ENCODE measurements at regions not wholly inside any gene's neighbourhood (a gene's known extent, or its start where the extent isn't known, plus 50 kb on each side); places are given as distances from the start of the nearest gene placed in this dataset.

DNA sequence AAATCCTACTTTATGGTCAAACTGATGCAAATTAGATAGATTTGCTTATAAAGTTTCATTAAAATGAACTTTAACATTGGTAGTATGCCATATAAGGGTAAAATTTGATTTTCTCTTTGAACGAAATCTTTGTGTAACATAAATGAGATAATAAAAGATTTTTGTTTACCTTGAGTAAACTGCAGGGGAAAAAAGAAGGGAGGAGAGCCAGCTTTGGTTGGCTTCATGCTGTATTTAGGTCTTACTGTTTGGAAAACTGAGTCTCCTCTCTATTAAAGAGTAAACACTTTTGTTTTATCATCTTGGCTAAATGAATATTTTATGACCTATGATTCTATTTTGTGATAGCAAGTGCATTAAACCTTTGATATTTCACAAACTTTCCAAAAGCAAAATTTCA, 267.6 kb downstream of the IPO8 start:
- DNase-seq: no peak

GRCh38 chr12:30427555-30427954, 268.1 kb downstream of the IPO8 start:
- no peak for DNase-seq

- DNase-seq: no peak
Observed at GRCh38 chr12:30425445-30425844, 270.2 kb downstream of the IPO8 start.

DNA sequence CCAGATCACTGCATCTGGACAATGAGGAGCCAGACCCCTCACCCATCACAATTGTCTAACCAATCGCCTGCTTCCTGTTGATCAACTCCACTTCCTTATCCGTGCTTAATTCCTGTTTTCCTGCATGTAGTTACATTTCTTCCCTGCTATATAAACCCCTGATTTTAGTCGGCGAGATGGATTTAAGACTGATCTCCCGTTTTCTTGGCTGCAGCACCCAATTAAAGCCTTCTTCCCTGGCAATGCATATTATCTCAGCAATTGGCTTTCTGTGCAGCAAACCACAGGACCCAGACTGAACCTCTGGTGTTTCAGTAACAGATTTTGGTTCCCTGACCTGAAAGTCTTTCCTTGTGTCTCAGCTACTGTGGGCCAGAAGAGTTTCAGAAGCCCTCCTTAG, 272.3 kb downstream of the IPO8 start:
- no peak for DNase-seq

- no peak for DNase-seq
Observed at GRCh38 chr12:30422844-30423243, 272.8 kb downstream of the IPO8 start.

GRCh38 chr12:30420561-30420960, 275.1 kb downstream of the IPO8 start:
- DNase-seq: no peak

- DNase-seq: no peak
Observed at GRCh38 chr12:30417697-30418231, 277.9 kb downstream of the IPO8 start.

- no peak for DNase-seq
Observed at GRCh38 chr12:30416631-30417030, 279.0 kb downstream of the IPO8 start.

DNA sequence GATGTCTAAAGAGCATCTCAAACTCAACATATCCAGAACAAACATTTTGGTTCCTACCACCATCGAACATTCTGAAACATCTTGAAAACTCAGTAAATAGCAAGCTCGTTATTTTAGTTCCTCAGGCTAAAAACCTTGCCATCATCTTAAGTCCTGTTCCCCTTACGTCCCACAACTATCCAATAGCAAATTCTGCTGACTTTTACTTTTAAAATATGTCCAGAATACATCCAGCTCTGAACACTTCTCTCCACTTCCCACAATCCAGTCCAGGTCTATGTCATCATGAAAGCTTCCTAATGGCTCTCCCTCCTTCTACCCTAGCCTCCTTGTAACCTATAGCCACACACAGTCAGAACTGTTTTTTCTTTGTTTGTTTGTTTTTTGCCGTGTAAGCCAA, 279.9 kb downstream of the IPO8 start:
- DNase-seq: no peak

DNA sequence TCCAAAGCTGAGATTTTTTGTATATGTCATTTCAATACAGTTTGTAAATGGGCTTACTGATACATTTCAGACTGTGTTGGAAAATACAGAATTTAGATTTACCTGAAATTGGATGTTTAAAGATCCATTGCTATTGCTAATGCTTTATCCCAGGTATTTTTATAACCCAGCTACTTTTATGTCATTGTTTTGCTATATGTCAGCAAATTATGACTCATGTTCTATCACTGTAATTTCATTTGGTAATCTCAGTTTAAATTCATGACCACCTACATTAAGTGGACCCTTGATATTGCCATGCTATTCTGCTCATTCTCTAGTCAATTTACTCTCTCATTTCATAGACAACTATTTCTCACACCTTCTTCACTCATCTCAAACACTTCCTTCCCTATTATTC, 281.2 kb downstream of the IPO8 start:
- no peak for DNase-seq

GRCh38 chr12:30400349-30400748, 295.3 kb downstream of the IPO8 start:
- DNase-seq: no peak

- no peak for DNase-seq
Observed at GRCh38 chr12:30399859-30400258, 295.8 kb downstream of the IPO8 start.

- DNase-seq: no peak
Observed at GRCh38 chr12:30396576-30396975, 299.1 kb downstream of the IPO8 start.

GRCh38 chr12:30395190-30395589, 300.5 kb downstream of the IPO8 start:
- DNase-seq: no peak

DNA sequence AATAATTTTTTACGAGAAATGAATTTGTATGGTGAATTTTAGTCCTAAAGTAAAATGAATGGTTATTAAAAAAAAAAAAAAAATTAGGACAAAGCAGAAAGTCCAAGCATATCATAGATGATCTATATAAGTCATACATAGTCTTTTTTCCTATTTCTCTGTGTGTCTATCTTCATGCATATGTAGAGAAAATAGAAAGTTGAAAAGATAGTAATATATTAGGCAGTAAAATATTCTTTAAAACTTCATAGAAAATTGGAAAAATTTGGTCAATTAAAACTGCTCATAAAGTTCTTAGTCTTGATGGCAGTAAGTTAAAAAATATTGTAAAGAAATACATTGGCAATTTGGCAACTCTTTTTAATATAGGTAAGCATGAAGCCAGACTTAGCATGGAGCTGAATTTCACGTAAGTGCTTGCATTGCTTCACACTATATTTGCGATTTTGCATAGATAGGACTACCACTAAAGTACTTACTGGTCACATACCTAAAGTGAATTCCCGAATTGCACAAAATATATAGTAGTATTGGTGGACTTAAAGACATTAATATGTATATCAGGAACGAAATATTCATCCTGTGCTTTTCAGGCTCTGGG, 303.8 kb downstream of the IPO8 start:
- no peak for DNase-seq

GRCh38 chr12:30385706-30386105, 310.0 kb downstream of the IPO8 start:
- DNase-seq: no peak

- no peak for DNase-seq
Observed at GRCh38 chr12:30384976-30385375, 310.7 kb downstream of the IPO8 start.

GRCh38 chr12:30378307-30378706, 317.4 kb downstream of the IPO8 start:
- DNase-seq: no peak

- DNase-seq: no peak
Observed at GRCh38 chr12:30364822-30365221, 330.8 kb downstream of the IPO8 start.

- DNase-seq: no peak
Observed at GRCh38 chr12:30361145-30361544, 334.5 kb downstream of the IPO8 start.

DNA sequence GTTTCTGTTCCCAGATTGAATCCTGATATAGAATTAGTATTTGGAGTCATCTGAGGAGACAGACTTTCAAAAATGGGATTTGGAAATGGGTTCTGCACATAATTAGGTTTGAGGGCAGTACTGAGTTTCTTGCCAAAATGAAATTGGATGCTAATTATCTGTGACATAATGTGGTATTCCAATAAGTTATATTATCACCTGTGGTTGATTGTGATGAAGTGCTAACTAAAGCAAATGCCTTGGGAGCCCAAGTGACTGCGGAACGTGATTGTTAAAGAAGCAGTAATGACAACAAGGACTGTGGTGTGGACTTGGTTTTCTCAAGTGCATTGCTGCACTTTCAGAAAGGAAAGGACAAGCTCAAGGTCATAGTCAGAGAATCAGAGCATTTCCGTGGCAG, 337.0 kb downstream of the IPO8 start:
- no peak for DNase-seq

DNA sequence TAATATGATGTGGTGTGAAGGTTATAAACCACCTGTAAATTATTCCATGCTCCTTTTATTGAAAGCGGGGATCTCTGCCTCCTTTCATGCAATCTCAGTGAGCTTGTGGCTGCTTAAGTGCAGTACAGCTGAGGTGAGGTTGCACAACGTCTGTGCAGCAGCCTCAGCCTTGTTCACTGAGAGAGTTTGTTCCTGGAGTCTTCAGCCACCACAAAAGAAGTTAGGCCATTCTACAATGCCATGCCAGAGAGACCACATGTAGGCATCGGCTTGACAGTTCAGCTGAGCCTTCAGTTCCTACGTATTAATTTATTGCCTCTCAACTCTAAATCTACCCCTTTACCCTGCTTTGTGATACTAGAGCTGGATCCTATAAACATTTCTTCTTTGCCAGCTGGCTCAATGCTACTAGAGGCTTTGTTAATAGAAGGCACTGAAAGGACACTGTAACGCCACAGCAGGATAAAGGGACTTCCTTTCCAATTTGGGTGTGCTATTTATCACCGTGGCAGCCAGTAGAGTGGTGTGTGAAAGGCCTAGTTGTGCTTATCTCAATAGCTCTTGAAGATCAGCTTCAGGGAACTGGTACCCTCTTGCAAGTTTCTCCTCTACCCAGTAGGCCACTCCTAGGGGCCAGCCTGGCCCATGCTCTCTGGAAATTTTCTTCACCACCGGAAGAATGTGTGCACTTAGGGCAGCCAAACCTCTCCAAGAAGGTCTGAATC, 337.7 kb downstream of the IPO8 start:
- no peak for DNase-seq

DNA sequence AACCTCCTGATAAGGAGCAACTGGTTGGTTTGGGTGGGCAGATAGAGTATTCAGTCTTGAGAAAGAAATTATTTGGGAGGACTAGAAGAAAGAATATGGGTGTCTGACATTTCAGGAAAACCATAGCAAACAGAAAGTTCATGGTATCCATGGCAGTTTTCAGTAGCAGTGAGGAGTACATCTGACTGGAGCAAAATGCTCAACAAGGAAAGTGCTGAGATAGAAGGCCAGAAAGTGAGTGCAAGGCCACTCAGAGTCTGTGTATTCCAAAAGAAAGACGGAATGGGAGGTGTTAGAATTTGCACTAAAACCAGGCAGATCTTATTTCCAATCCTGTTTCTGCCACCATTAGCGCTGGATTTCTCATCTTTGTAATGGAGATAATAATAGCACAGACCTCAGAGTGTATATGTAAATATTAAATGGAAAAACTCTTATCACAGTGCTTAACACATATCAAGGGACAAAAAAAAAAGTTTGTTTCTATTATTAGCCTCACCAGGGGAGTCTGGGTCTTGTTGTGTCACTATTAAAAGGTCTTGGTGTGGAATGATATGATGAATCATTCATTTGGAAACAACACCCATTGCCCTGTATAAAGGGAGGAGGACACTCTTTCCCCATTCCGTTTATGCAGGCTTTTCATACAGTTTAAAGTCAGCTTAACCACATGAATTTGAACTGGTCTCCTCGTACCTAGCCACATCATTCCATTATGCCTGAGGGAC, 349.8 kb downstream of the IPO8 start:
- no peak for DNase-seq

GRCh38 chr12:30330565-30330964, 365.1 kb downstream of the IPO8 start:
- no peak for DNase-seq
